Thyroid gland (tissue), 4 donors: ENCODE measurements at regions not wholly inside any gene's neighbourhood (a gene's known extent, or its start where the extent isn't known, plus 50 kb on each side); places are given as distances from the start of the nearest gene placed in this dataset.

Experiments
- CTCF ChIP-seq, 6 experiments: fragments of 200-600 bp in 3 of 6; fragments of 450-650 bp in 3 of 6; sonication (generic) in 3 of 6; IDR thresholded peaks; one replicate each; pipeline ENCODE4 v1.5.1; 2016 to 2019; ENCODE audit warnings: antibody characterized with exemption in 6 of 6, mild to moderate bottlenecking in 2 of 6, inconsistent platforms in 1 of 6, moderate library complexity in 1 of 6
- POLR2A ChIP-seq, 2 donors: fragments of 450-650 bp; IDR thresholded peaks; one replicate each; pipeline ENCODE4 v1.6.1; 2017; ENCODE audit warnings: antibody characterized with exemption in 2 of 2, mild to moderate bottlenecking in 2 of 2, moderate library complexity in 1 of 2

GRCh38 chr17:37820313-37820994, 75.6 kb upstream of the HNF1B start:
- TF ChIP-seq CTCF (IDR thresholded peaks at IDR 0.05) (no peak), POLR2A (IDR thresholded peaks at IDR 0.05) (peak in 1 of 2 donors; percentile 7)
